SK-N-DZ (cell line): ENCODE measurements at regions not wholly inside any gene's neighbourhood (a gene's known extent, or its start where the extent isn't known, plus 50 kb on each side); places are given as distances from the start of the nearest gene placed in this dataset.
"Not testable (repeated sequence)": the region's sequence is repeated elsewhere in the genome, so short reads cannot be mapped to it uniquely, and the experiment has no call there.

Experiments used
- DNase-seq: peaks from one replicate; pipeline ENCODE4 v3.0.0-alpha.2; 2015; ENCODE audit warnings: low spot score

DNA sequence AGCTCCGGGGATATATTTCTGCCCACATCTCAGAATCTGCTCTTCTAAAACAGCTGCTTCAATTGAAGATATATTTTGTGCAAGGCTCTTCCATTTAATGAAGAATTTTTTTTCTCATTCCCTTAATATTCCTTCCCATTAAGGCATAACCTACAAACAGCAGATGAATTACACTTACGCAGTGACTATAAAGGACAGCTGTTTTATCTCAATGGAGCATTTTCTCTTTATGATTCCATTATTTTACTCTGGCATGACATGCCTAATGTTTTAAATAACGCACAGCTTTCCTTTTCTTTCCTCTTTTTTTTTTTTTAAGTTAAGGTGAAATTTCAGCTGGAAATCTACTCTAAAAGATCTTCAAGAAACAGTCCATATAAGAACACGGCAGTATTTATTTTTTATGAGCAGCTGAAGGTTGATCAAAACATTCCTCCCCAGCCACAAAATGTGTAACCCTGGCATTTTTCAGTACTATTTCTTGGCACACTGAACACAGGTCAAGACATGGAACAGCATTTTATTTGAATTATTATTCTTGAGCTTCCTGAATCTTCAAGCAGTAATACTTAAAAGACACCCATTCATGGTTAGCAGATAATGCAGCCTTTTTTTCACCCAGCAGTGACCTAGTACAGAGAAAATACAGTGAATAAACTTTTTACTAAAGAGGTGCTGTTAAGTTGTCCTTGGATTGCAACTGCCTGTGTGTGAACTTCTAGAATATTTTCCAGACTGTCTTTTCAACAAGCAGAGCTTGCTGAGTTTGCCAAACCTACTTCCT is 118.1 kb upstream of the FOXN3 start:
- DNase-seq, result no peak

DNA sequence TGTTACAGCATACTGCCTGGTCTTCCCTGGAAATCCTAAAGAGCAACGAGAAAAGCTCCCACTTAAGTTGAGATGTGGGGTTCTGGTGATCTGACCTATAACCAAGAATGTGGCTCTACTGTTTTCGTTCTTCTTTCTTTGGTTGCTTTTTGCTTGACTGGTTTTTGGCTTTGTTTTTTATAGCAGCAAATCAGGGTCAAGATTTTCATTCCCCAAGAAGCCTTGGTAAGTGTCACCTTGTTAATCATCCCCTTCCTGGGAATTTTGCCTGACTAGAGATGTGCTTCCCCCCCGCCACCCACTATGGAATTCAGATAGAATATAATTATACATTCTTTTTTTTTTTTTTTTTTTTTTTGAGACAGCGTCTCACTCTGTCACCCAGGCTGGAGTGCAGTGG is 116.7 kb upstream of the FOXN3 start:
- DNase-seq, result no peak

DNA sequence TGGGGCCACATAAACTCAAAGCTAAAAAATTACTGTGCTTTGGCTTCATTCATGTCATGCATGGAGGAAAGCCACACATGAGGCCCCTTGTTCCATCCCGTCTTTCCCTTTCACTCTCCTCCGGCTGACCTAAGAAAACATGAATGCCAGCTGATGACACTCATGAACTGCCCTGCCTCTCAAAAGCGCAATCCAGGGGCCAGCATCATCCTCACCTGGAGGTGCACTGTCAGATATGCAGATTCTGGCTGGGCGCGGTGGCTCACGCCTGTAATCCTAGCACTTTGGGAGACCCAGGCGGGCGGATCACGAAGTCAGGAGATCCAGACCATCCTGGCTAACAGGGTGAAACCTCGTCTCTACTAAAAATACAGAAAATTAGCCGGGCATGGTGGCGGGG is 116.1 kb upstream of the FOXN3 start:
- no peak for DNase-seq

DNA sequence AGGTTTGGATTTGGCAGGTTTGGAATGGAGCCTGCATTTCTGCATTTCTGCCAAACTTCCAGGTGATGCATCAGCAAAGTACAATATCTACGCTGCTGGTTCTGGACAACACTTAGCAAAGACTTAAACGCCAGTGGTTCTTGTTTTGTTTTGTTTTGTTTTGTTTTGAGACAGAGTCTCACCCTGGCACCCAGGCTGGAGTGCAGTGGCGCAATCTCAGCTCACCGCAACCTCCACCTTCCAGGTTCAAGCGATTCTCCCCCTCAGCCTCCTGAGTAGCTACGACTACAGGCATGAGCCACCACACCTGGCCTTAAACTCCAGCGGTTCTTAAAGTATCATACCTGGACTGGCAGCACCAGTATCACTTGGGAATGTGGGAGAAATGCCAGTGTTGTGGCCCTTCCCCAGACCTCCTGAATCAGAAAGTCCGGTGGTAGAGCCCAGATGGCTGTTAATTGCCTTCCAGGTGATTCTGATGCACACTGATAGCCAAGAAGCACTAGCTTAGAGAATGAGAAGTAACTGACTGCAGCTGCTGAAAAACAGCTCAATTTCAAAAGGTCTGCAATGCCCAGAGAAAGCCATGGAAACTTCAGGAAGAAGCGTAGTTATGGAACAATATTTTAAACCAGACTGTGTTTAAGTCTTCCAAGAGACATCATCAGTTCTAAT is 114.8 kb upstream of the FOXN3 start:
- no peak for DNase-seq

DNA sequence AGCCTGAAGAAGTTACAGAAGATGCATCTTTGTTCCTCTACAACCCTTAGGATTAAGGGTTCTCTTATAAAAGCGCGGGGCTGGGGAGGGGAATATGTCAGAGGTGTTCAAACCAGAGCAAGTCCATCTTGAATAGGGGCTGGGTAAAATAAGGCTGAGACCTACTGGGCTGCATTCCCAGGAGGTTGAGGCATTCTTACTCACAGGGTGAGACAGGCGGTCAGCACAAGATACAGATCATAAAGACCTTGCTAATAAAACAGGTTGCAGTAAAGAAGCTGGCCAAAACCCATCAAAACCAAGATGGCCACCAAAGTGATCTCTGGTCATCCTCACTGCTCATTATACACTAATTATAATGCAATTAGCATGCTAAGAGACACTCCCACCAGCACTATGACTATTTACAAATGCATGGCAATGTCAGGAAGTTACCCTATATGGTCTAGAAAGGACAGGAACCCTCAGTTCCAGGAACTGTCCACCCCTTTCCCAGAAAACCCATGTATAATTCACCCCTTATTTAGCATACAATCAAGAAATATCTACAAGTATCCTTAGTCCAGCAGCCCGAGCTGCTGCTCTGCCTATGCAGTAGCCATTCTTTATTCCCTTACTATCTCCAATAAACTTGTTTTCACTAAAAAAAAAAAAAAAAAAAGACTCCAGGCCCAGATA is 108.1 kb upstream of the FOXN3 start:
- DNase-seq, result no peak

DNA sequence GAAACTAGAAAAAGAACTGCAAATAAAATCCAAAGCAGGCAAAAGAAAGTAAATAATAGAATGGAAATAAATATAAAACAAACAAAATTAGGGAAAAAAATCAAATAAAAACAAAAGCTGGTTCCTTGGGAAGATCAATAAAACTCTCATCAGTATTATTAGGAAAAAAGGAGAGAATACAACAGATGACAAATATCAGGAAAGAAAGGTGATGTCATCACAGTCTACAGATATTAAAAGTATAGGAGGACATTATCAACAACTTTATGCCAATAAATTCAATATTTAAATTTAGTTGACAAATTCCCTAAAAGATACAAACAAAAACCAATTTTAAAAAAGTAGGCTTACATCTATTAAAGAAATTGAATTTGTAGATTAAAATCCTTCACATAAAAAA is 107.4 kb upstream of the FOXN3 start:
- no peak for DNase-seq

DNA sequence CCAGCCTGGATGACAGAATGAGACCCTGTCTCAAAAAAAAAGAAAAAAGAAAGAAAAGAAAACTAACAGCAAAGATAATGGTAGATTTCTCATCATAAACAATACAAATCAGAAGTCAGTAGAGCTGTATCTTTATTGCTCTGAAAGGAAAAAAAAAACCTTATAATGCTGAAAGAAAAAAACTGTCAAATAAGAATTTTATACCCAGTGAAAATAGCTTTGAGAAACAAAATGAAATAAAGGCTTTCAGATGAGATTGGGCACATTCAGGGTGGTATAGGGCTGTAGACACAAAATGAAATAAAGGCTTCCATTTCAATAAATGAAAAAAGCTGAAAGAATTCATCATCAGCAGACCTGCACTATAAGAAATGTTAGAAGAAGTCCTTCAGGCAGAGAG is 105.0 kb upstream of the FOXN3 start:
- no peak for DNase-seq

DNA sequence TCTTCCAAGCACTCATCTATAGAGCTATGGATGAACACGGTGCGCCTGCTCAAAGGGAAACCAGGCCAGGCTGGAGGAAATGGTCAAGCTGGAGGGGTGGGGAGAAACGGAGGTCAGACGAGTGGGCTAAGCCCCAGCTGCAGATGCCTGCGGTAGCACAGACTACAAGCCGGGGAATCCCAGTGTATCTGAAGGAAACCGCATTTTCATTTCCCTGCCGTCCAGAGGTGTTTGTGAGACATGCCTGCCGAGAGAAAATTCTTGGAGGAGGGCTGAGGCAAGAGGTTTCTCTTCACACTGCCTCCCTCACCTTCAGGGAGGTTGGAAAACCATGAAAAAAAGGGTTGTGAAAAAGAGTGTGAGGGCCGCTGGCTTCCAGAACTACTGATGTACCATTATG is 102.0 kb upstream of the FOXN3 start:
- DNase-seq, result no peak

DNA sequence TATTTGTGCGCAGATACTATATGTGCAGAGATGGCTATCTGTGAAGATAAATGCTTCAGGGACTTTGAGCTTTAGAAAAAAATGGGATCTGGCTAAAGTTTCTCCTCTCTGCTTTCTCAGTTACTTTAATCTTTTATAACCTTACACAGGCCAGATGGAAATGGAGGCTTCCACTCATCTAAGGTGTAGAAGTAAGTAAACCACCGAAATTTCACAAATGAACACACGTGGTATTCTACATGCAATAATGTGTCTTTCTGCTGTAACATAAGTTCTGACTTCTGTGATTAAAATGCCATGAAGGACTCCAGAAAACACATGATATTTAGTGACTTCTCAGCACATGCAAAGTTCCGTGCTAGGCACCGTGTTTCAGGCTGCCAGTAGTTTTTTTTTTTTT is 99.1 kb upstream of the FOXN3 start:
- DNase-seq, result no peak

DNA sequence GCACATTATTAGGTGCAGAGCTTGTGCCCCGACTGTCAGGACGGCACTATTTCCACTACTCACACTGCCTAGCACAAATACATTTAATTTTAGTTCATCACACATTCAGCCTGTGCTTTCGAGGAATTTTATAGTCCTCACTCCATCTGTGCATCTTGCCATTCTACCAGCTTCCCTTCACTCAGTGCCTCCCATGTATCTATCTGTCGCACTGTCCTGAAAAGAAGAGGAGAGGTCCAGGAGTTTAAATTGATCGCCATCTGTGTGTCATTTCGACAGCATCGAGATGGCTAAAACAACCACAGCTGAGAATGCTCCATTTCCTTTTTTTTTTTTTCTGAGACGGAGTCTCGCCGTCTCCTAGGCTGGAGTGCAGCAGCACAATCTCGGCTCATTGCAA is 97.6 kb upstream of the FOXN3 start:
- DNase-seq, result no peak

DNA sequence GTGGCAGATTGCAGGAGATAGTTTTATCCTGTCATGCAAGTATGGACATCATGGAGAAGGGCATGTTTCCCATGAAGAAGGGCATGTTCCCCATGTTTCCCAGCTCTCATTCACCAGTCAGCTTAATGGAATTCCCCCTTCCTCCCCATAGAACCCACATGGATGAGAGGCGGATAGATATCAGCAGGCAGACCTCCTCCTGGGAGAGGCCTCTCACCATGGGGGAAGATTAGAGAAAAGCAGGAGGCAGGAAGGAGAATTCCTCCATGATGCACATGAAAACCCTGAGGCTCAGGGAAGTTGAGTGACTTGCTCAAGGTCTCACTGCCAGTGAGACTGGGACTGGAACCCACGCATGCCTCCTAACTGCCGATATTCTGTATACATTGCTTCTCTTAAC is 92.9 kb upstream of the FOXN3 start:
- DNase-seq, result no peak

DNA sequence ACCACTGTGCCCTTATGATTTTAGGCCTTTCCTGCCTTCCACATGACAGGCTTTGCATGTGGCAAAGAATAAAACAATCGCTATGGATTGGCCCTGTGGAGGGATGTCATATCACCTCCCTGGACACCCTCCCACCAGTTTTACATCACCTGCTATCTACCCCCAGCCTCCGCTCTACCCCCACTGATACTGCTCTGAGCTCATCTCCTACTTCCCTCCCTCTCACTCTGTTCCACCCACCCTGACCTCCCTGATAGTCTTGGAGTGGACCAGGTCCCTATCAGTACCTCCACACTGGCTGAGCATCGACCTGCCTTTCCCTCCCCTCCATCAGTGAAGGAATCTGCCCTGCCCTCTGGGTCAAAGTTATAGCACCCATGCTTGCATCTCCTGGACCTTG is 91.8 kb upstream of the FOXN3 start:
- no peak for DNase-seq

DNA sequence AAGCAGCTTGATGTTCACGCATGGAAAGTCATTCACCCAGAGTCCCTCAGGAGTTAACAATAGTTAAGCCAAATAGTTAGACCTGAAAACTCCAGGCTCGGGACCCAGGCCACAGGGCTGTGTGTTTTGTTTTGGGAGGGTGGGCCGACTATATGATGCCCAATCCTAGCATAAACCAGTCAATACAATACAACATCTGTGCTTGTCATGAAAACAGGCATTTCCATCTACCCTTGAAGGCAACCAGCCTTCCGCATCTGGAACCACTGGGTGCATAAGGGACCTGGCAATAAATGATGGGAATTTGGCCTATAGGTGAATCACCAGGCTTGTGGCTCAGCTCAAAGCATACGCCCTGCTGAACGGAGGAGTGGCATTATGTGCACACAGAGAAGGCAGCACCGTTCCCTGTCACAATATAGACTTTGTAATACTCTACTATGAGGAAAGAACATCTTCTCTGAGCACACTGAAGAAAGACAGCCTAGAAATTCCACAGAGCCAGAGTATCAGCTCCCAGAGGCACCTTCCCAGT is 91.0 kb upstream of the FOXN3 start:
- DNase-seq, result no peak

DNA sequence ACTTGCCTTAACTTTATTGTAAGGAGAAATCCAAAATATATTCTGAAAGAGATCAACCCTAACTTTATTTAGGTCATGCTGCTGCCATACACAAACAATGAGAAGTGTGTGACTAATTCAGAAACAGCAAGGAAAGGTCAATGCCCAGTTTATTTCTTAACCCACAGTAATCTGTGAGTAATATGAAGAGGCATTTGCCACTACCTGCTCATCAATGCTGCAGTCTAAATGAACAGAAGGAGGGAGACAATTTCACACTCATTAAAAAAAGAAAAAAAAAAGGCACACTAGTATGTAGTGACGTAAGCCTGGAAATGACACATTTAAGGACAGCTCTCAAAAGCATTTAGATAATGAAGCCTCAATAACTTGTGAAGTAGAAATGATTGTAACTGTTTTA is 90.5 kb upstream of the FOXN3 start:
- DNase-seq, result no peak

DNA sequence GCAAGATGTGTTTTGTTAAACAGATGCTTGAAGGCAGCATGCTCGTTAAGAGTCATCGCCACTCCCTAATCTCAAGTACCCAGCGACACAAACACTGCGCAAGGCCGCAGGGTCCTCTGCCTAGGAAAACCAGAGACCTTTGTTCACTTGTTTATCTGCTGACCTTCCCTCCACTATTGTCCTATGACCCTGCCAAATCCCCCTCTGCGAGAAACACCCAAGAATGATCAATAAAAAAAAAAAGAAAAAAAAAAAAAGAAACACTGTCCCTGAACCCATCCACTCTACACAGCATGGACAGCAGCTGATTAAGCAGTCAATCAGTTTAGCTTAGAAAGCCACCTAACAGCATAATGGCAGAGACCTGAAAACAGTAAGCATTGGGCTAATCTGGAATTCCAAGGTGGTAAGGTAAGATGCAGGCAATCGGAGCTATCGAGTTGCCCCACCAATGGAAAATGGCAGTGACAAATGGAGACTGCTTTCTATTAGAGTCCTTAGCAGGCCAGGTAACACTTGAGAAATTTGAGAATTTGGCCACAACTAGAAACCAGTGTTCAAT is 89.9 kb upstream of the FOXN3 start:
- DNase-seq, result not testable (repeated sequence)

DNA sequence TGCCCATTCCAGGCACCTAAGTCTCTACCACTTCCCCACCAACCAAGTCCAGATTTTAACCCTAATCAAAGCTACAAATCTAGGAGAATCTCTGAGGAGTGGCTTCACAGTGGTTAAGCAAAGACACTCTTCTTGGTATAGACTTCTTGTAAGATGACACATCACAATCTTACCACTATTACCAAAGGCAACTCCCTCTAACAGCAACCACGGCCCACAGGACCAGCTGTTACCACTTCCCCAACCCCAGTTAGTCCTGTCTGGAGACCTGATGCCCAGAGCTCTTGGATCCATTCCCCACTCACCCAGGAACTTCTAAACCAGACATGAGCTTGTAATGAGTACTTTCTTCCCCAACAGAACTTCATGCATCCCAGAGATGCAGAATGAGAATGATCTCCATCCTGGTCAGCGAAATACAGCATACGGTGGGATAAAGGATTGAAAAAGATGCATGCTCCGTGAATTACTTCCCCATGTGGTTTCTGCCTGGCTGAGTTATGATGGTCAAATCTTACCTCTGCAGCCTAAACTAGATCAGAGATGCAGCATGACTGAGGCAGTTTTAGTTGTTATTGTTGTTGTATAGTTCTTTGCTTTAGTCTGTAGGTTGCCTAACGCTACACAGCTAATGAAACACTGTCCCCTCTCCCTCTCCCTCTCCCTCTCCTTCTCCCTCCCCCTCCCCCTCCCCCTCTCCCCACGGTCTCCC is 87.7 kb upstream of the FOXN3 start:
- no peak for DNase-seq

DNA sequence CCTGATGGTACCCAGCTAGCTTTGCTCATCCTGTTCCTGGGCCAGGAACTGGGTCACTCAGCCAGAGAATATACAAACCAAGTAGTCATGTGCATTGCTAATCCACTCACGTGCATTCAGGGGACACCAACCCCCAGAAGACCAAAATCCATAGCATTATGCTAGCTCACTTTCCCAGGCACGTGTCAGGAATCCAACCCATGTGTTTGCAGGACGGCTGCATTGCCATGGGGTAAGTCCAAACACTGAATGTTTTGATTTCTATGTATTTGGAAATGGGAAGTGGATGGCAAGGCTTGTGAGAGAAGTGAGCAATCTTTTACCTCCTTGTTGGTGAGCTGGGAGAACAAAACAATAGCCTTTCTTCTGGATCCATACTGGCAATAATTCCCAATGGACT is 87.1 kb upstream of the FOXN3 start:
- DNase-seq, result no peak

DNA sequence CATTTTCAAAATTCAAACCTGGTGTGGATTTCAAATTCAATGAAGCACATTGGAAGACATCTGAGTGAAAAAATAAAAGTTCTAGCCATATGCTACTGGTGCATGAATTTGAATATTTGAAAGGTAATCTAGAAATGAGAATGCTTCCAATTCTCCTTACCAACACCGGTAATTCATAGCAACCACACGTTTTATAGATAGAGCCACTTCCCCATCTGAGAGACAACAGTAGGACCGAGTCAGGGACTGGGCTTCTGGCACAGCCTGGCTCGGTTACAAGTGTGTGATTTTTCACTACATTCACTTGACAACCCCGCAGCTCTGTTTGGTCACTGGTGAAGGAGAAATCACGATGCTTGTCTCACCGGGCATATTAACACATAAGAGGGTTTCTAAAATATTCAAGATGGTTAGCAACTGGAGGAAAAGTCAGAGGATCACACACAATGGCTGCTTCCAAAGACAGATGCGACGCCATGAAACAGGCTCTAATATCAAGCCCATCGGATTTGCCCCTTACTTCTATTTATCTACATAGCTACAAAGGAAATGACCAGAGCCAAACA is 86.5 kb upstream of the FOXN3 start:
- DNase-seq, result no peak

DNA sequence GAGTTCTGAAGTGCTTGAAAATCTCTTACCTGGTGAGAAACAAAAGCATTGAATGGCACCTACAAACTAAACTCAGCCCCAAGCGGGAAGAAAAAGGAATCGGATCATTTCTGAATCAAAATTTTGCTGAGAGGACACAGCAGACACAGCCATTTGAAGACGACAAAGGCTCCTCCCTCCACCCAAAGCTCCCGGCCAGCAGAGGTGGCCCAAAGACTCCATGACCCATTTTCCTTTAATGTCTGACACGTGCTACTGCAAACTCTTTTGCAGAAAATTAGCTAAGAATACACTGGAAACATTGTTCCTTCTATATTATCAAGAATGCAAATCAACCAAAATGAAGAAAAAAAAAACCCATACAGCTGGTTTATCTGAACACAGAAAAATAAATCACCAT is 85.9 kb upstream of the FOXN3 start:
- no peak for DNase-seq

DNA sequence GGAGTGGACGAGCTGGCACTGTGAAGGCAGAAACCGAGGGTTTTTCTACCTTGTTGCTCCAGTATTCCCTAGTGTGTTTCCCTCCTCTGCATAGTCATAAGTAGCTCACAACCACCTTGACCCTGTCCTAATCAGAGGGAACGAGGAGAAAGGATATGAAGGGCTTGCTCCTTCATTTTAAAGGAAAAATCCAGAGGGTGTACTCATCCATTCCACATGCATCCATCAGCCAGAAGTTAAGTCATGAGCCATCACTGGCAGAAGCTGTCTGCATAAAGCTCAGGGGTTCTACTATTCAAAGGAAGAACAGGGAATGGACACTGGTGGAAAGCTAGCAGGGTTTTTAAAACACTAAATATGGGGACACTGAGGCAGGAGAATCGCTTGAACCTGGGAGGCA is 84.3 kb upstream of the FOXN3 start:
- DNase-seq, result no peak

DNA sequence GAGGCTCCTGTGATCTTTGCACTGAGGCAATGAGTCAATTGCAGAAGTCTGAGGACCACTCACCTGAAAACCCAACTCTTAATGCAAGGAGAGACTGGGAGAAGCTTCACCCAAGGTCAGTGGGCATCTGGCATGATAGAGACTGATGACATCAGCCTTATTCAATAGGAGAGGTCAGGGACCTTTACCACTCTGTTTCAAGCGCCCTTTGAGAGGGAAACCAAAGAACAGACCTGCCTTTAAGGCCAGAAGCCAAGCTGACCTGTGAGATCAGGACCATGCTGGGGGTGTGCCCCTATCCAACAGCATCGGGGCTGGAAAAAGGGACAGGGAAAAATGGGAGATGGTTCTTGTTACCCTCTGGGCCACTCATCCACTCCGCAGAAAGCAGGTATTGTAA is 83.3 kb upstream of the FOXN3 start:
- no peak for DNase-seq
